SH-SY5Y (cell line): ENCODE measurements at regions not wholly inside any gene's neighbourhood (a gene's known extent, or its start where the extent isn't known, plus 50 kb on each side); places are given as distances from the start of the nearest gene placed in this dataset.

Experiments used
- GATA2 ChIP-seq: IDR thresholded peaks from 2 replicates; pipeline ENCODE4 v1.6.1; 2011; ENCODE audit warnings: mild to moderate bottlenecking, low read depth, low read length
- GATA3 ChIP-seq: IDR thresholded peaks from 2 replicates; pipeline ENCODE4 v1.6.1; 2011; ENCODE audit warnings: low read depth, mild to moderate bottlenecking, low read length, moderate library complexity

DNA sequence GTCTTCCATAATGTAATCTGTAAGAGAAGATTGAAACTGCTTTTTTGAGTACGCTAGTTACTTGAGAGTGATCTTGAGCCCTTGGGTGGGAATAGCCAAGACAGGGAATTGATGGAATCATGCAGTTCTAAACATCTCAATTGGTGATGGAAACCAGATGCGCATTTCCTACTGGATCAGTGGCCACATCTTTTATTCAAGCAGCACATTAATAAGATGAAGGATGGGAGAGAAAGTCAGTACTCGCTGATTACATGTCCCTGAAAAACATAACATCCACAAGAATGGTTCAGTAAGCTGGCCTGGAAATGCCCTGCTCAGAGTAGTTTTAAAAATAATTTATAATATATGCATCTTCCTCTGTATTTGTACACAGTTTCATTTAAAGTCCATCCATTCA, 833.8 kb downstream of the JRKL start:
- TF ChIP-seq GATA3 (no peak), GATA2 (0 out of 2 replicates have a peak, but pooled peaks have one; percentile 5)
